Kidney tubule cell (primary cell): ENCODE measurements at regions not wholly inside any gene's neighbourhood (a gene's known extent, or its start where the extent isn't known, plus 50 kb on each side); places are given as distances from the start of the nearest gene placed in this dataset.
"Not testable (repeated sequence)": the region's sequence is repeated elsewhere in the genome, so short reads cannot be mapped to it uniquely, and the experiment has no call there.

ENCODE experiments used
- DNase-seq: peaks from one replicate; pipeline ENCODE4 v3.0.0-alpha.2; 2018; ENCODE audit warnings: low spot score

GRCh38 chr5:26538226-26538625 is 500.2 kb downstream of the CDH9 start:
- DNase-seq = no peak

- DNase-seq = no peak
Measured at GRCh38 chr5:26535215-26535614, 503.2 kb downstream of the CDH9 start.

- DNase-seq = no peak
Measured at GRCh38 chr5:26530305-26530704, 508.1 kb downstream of the CDH9 start.

DNA sequence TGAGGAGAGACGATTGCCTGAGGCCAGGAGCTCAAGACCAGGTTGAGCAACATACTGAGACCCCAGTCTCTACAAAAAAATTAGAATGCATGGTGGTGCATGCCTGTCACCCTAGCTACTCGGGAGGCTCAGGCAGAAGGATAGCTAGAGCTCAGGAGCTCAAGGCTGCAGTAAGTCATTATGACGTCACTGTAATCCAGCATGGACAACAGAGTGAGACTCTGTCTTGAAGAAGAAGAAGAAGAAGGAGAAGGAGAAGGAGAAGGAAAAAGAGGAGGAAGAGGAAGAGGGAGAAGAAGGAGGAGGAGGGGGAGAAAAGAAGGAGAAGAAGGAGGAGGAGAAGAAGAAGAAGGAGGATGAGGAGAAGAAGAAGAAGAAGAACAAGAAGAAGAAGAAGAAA is 519.1 kb downstream of the CDH9 start:
- DNase-seq = no peak

- DNase-seq = no peak
Measured at GRCh38 chr5:26518065-26518464, 520.3 kb downstream of the CDH9 start.

GRCh38 chr5:26498972-26499371 is 539.4 kb downstream of the CDH9 start:
- no peak for DNase-seq

DNA sequence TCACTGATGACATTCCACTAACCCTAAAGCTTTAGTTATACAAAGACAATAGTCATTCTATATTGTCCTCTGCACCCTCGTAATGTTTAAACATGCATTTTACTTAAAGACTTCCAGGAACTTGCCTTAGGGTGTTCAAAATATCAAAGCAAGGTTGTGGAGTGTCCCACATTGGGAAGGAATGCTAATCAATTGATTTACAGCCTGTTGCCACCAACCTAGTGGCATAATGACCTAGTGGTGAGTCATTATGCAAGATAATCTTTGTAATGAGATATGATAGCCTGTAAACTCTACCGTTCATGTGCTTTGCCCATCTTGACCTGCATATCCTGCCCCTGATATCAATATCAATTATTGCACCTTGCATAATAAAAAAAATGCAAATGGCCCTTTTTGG is 542.9 kb downstream of the CDH9 start:
- no peak for DNase-seq

DNA sequence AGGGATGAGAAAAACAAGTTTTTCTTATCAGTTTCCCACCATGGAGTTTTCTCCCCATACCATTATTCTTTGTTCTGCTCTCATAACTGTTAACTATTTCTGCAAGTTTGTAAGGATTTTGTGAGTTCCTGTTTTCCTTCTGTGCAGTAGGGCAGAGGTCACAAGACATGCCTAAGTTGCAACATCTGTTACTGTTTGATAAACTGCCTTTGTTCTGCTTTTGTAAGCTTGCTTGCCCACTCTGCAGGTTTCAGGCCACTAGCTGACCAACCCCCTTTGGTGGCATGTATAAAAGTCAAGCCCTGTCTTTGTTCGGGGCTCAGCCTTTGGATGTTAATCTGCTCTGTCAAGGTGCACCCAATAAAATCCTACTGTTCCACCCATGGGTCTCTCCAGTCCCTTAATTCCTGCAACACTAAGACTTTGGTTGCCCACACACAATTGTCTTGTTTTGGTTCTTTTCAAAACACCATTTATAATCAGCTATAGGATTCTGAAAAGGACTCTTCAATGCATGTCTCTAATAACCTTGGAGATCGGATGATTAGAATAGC is 545.4 kb downstream of the CDH9 start:
- DNase-seq = no peak

DNA sequence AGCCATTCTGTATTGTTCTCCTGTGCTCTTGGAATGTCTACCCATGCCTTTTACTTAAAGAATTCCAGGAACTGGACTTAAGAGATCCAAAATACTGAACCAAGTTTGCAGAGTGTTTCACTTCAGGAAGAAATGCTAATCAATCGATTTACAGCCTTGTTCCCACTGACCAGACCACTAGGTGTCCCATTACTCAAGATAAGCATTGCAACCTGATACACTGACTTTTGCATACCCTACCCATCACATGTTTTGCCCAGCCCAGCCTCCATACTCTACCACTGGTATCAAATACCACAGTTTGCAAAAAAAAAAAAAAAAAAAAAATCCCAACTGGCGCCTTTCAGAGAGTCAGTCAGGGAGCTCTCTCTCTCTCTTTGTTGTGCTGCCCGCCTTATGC is 550.8 kb downstream of the CDH9 start:
- no peak for DNase-seq

DNA sequence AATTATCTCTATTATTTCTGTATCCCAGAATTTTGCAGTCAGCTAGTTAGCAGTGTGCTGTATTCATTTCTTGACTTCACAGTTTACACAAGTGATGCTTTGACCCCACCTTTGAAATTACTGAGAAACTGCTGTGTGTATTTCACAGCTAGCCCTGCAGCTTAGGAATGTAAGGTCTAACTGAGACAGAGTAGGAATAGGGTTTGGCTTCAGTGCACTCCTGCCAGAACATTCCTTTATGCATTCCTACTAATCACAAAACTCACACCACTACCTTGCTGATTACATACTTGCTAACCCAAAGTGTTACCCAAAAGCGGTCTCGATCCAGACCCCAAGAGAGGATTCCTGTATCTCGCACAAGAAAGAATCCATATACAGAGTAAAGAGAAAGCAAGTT is 551.8 kb downstream of the CDH9 start:
- DNase-seq = no peak

DNA sequence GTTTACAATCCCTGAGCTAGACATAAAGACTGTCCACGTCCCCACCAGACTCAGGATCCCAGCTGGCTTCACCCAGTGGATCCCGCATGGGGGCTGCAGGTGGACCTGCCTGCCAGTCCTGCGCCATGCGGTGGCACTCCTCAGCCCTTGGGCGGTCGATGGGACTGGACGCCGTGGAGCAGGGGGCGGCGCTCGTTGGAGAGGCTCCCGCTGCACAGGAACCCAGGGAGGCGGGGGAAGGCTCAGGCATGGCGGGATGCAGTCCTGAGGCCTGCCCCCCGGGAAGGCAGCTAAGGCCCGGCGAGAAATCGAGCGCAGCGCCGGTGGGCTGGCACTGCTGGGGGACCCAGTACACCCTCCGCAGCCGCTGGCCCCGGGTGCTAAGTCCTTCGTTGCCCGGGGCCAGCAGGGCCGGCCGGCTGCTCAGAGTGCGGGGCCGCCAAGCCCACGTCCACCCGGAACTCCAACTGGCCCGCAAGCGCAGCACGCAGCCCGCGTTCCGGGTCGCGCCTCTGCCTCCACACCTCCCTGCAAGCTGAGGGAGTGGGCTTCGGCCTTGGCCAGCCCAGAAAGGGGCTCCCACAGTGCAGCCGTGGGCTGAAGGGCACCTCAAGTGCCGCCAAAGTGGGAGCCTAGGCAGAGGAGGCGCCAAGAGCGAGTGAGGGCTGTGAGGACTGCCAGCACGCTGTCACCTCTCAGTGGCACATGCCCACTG is 553.1 kb downstream of the CDH9 start:
- DNase-seq = not testable (repeated sequence)

GRCh38 chr5:26482810-26483375 is 555.5 kb downstream of the CDH9 start:
- peak; percentile 15 for DNase-seq

- DNase-seq = no peak
Measured at GRCh38 chr5:26482076-26482809, 556.1 kb downstream of the CDH9 start.

DNA sequence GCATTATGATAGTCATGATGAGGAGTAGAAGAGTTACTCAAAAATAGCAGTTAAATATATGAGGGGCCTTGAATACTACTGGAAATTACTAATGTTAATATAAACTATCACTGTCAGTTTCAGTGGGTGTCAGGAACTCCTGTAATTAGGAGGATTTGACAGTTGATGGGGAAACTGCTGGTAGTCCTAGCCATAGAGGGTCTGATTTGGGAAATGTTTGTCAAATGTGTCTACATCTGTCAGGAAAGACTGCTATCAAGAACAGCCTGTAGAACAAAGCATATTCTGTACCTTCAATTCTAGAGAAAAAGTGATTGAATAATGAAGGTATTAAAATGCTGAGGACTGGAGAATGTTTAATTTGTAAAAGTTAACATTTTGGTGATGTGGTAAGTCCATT is 567.9 kb downstream of the CDH9 start:
- no peak for DNase-seq

DNA sequence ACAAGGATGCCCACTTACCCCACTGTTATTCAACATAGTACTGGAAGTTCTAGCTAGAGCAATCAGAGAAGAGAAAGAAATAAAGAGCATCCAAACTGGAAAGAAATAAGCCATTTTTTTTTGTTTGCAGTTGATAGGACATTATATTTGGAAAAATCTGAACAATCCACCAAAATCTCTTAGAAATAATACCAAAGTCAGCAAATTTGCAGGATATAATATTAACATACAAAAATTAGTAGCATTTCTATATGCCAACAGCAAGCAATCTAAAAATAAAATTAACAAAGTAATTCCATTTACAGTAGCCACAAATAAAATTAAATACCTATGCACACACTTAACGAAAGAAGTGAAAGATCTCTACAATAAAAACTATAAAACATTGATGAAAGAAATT is 599.3 kb downstream of the CDH9 start:
- no peak for DNase-seq

DNA sequence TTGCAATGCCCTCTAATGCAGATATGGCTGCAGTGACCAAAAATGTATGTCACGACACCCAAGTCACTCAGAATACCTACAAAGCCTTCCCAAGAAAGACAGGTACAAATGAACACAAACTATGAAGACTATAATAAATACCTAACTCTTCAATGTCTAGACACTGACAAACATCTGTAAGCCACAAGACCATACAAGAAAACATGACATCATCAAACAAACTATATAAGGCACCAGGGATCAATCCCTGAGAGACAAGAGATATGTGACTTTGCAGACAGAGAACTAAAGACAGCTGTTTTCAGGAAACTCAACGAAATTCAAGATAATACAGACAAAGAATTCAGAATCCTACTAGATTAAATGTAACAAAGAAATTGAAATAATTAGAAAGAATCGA is 603.7 kb downstream of the CDH9 start:
- no peak for DNase-seq

- DNase-seq = no peak
Measured at GRCh38 chr5:26432386-26432785, 606.0 kb downstream of the CDH9 start.

DNA sequence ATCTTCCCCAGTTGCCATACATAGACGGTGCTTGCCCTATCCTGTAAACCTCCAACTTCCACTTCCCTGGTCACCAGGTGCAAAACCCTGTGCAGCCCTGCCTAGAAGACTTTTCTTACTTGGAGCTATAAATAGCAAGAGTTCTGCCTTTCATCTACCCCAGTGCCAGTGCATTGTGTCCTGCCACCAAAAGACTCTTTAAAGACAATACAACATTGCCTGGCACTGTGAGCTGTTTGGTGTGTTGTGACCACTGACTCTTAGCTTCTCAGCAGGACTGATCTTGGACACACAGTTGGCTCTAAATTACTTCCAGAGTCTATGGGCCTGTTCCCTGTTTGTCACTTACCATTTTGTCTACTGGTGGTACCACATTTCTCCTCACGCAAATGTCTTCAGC is 608.1 kb downstream of the CDH9 start:
- DNase-seq = no peak

- no peak for DNase-seq
Measured at GRCh38 chr5:26427281-26427680, 611.1 kb downstream of the CDH9 start.

DNA sequence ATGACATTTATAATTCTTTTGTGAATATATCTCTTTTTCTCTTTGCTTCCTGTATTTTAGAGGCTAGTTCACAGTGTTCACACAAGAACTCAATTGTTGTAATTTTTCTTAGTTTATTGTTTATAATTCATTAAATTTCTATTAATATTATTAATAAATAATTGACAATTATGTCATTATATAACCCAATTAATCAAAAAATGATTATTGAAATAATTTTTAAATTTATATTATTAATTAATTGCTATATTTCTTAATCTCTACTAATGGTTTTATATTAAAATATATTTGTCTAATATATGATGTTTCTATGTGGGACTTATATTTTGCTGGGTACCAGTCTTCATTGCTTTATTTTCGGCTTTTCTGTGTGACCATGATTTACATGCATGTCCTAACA is 618.4 kb downstream of the CDH9 start:
- no peak for DNase-seq

DNA sequence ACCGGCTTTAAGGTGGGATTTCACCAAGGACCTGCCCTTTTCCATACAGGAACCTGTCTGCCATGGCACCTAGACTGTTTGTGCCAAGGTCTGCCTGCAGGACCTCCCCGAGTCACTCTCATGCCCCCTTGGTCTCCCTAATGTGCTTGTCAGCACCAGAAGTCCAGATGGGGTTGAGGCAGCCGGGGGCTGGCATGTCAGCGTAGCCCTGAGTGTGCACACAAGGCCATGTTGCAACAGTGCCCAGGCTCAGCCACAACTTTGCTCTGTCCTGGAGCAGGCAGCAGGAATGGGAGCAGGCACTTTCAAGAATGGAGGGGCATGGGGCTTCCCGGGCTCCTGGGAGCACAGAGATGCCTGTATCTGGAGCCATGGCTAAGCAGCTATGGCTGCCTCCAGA is 621.5 kb downstream of the CDH9 start:
- no peak for DNase-seq

DNA sequence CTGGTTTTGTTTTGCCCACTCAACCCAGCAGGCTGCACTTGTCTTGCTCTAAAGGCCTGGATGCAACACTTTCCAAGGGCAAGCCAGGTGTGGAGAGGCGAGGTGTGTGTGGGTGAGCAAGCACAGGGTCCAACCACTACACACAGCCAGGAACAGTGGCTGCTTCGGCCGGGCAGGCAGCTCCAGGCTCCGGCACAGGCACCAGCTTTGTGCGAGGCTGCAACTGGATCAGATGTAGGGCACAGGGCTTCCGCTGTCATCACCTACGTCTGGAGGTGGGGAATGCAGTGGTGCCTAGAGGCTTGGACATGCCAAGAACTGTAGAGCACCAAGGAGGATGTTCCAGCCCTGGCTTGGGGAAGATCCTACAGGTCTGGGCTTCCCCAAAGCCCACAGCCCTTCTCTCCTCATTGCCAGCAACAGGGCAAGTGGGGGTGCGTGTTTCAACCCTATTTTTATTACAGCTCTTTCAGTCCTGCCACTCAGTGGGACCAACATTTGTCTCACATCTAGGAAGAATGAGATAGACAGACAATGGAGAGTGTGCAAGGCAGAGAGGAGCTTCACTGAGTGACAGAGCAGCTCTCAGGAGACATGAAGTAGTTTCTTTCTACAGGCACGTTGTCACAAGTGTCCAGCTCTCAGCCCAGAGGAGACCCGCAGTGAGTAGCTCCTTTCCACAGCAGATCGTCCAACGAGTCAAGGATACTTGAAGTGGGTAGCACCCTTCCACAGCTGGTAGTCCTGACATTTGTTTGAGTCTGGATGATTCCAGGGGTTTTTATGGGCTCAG is 622.2 kb downstream of the CDH9 start:
- DNase-seq = no peak
